ENCODE measurements at regions not wholly inside any gene's neighbourhood (a gene's known extent, or its start where the extent isn't known, plus 50 kb on each side); places are given as distances from the start of the nearest gene placed in this dataset.
A peak's percentile ranks its signal among the peaks of the same experiment; 100 is the strongest.

DNA sequence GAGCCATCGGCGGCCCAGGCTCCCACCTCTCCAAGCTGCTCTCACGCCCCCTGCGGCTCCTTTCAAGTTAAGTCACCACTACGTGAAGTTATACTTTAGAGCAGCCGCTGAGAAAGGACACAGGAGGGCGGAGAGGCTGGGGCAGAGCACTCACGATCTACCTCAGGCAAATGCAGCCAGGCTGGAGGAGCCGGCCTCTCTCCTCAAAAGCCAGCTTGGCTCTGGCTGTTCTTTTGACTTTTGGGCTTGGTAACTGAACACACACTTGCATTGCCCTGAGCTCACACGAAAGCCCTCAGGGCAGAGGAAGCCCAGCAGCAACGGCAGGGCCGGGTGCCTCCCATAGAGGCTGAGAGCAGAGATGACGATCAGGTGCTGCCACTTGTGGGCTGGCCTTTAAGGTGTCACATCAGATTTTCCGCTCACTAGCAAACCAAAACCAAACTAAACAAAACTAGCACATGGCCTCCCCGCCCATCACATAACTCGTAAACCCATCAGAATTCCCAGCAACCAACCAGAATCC is 75.2 kb downstream of the PITPNM2 start:
- no peaks in the 10 kb centered on the region for H3K27me3 Mint-ChIP-seq
- peak overlapping the region; percentile 70 for H3K4me3 Mint-ChIP-seq
- no peaks in the 10 kb centered on the region for H3K36me3 Mint-ChIP-seq (ENCODE audit: low read depth)
- ChIA-PET POLR2A (interaction anchor here (0.7 to 4.7 kb wide), 25 partner anchors 8 to 344 kb away, joined by 3 to 49 read pairs (median 4); partner anchors contain the start of genes ABCB9, ARL6IP4, MPHOSPH9 and MTRFR), CTCF (interaction anchor here (0.6 to 2.5 kb wide), 20 partner anchors 10 to 281 kb away, joined by 3 to 17 read pairs (median 4); partner anchors contain the start of genes MPHOSPH9, OGFOD2 and PITPNM2)
- peaks cover 34% of the 10 kb centered on the region for H3K4me1 Mint-ChIP-seq
- H3K27ac Mint-ChIP-seq: peak overlapping the region; percentile 96
- no peaks in the 10 kb centered on the region for H3K9me3 Mint-ChIP-seq
- DNase-seq: peak; percentile 86

DNA sequence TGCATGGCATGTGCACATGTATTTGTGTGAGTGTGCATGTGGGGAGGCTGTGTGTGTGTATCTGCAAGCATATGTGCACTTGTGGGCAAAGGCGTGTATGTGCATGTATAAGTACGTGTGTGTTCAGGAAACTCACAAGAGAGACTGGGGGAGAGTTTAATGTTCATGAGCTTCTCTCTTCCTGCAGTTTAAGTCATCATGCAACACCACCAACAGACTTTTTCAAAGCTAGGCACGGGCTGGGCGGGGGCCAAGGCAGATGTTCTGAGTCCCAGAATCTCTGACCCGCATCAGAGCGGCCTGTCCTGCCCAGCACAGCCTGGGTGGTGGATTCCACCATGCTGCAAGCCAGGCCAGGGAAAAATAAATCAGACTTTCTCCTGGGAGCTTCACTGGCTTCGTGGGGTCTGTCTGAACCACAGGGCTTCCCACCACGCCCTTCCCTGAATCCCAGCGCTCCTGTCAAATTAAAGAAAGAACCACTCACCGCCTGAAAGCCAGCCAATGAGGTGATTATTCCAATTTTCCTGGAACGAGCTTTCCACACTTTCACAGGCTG is 75.7 kb downstream of the PITPNM2 start:
- no peaks in the 10 kb centered on the region for H3K27me3 Mint-ChIP-seq
- H3K36me3 Mint-ChIP-seq (ENCODE audit: low read depth): no peaks in the 10 kb centered on the region
- H3K27ac Mint-ChIP-seq: peak overlapping the region; percentile 96
- H3K9me3 Mint-ChIP-seq: no peaks in the 10 kb centered on the region
- POLR2A ChIA-PET: interaction anchor here (0.7 to 4.7 kb wide), 25 partner anchors 9 to 343 kb away, joined by 3 to 49 read pairs (median 4); partner anchors contain the start of genes ABCB9, ARL6IP4, MPHOSPH9 and MTRFR
- H3K4me3 Mint-ChIP-seq: peak overlapping the region; percentile 70
- peaks cover 37% of the 10 kb centered on the region for H3K4me1 Mint-ChIP-seq
- CTCF ChIA-PET: interaction anchor here (0.6 to 2.5 kb wide), 20 partner anchors 10 to 281 kb away, joined by 3 to 17 read pairs (median 4); partner anchors contain the start of genes MPHOSPH9, OGFOD2 and PITPNM2
- DNase-seq: no peak

- Mint-ChIP-seq H3K4me3 (no peak overlapping the region), H3K4me1 (peaks cover 37% of the 10 kb centered on the region)
- CTCF ChIA-PET: interaction anchor here (0.6 to 2.0 kb wide), 7 partner anchors 15 to 168 kb away, joined by 3 to 12 read pairs (median 4); no protein-coding TSS in a partner anchor
Observed at GRCh38 chr12:123073962-123074801, 76.7 kb downstream of the PITPNM2 start.

GRCh38 chr12:123073292-123073691 is 77.6 kb downstream of the PITPNM2 start:
- H3K36me3 Mint-ChIP-seq (ENCODE audit: low read depth): no peaks in the 10 kb centered on the region
- peaks cover 37% of the 10 kb centered on the region for H3K4me1 Mint-ChIP-seq
- CTCF ChIA-PET: no interaction called here
- no peak overlapping the region for H3K27ac Mint-ChIP-seq
- H3K27me3 Mint-ChIP-seq: no peaks in the 10 kb centered on the region
- no peaks in the 10 kb centered on the region for H3K9me3 Mint-ChIP-seq
- no peak for DNase-seq
- no peak overlapping the region for H3K4me3 Mint-ChIP-seq
- POLR2A ChIA-PET: interaction anchor here (3.8 kb wide), 1 partner anchor 30 kb away, joined by 20 read pairs; no protein-coding TSS in a partner anchor

More at GRCh38 chr12:123073962-123074801, 76.7 kb downstream of the PITPNM2 start:
- Mint-ChIP-seq H3K27me3 (no peaks in the 10 kb centered on the region), H3K9me3 (no peaks in the 10 kb centered on the region), H3K36me3 (ENCODE audit: low read depth) (no peaks in the 10 kb centered on the region), H3K27ac (no peak overlapping the region)
- no peak for DNase-seq
- POLR2A ChIA-PET: interaction anchor here (1.5 to 4.7 kb wide), 8 partner anchors 9 to 164 kb away, joined by 6 to 49 read pairs (median 18); partner anchors contain the start of genes MPHOSPH9, MTRFR, OGFOD2 and PITPNM2

DNA sequence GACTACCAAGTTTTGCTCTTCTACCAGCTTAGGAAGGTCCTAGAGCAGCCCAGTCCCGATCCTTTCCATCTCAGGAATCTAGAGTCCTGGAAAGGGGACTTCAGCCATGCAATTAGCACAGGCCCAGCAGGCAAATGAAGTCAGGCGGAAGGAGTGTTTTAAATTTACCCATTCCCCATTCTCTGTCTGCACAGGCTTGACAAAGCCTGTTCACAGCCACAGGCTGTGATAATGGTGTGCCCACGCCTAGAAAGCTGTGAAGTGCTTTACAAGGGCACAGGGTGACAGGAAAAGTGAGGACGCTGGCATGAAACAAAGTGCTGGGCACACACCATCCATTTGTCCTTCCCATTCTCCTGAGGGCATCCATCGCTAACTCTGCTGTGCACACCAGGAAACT is 79.0 kb downstream of the PITPNM2 start:
- Mint-ChIP-seq H3K36me3 (ENCODE audit: low read depth) (no peaks in the 10 kb centered on the region), H3K27me3 (no peaks in the 10 kb centered on the region), H3K27ac (no peak overlapping the region), H3K4me3 (no peak overlapping the region), H3K9me3 (no peaks in the 10 kb centered on the region), H3K4me1 (peaks cover 29% of the 10 kb centered on the region)
- ChIA-PET CTCF (no interaction called here), POLR2A (no interaction called here)
- DNase-seq: no peak

- CTCF ChIA-PET: no interaction called here
- Mint-ChIP-seq H3K4me1 (peaks cover 25% of the 10 kb centered on the region), H3K27me3 (no peaks in the 10 kb centered on the region), H3K27ac (no peak overlapping the region), H3K4me3 (no peak overlapping the region), H3K36me3 (ENCODE audit: low read depth) (no peaks in the 10 kb centered on the region), H3K9me3 (no peaks in the 10 kb centered on the region)
- DNase-seq: no peak
- POLR2A ChIA-PET: interaction anchor here (1.1 to 1.3 kb wide), 2 partner anchors 35 to 85 kb away, joined by 3 read pairs; no protein-coding TSS in a partner anchor
Observed at GRCh38 chr12:123071099-123071800, 79.6 kb downstream of the PITPNM2 start.

GRCh38 chr12:123070267-123071081 is 80.4 kb downstream of the PITPNM2 start:
- H3K27me3 Mint-ChIP-seq: no peaks in the 10 kb centered on the region
- no peak overlapping the region for H3K27ac Mint-ChIP-seq
- H3K4me3 Mint-ChIP-seq: no peak overlapping the region
- ChIA-PET CTCF (interaction anchor here (1.2 kb wide), 1 partner anchor 169 kb away, joined by 3 read pairs; no protein-coding TSS in a partner anchor), POLR2A (interaction anchor here (0.7 to 1.3 kb wide), 3 partner anchors 33 to 85 kb away, joined by 3 read pairs; no protein-coding TSS in a partner anchor)
- no peaks in the 10 kb centered on the region for H3K9me3 Mint-ChIP-seq
- no peaks in the 10 kb centered on the region for H3K36me3 Mint-ChIP-seq (ENCODE audit: low read depth)
- no peak for DNase-seq
- H3K4me1 Mint-ChIP-seq: peaks cover 25% of the 10 kb centered on the region

DNA sequence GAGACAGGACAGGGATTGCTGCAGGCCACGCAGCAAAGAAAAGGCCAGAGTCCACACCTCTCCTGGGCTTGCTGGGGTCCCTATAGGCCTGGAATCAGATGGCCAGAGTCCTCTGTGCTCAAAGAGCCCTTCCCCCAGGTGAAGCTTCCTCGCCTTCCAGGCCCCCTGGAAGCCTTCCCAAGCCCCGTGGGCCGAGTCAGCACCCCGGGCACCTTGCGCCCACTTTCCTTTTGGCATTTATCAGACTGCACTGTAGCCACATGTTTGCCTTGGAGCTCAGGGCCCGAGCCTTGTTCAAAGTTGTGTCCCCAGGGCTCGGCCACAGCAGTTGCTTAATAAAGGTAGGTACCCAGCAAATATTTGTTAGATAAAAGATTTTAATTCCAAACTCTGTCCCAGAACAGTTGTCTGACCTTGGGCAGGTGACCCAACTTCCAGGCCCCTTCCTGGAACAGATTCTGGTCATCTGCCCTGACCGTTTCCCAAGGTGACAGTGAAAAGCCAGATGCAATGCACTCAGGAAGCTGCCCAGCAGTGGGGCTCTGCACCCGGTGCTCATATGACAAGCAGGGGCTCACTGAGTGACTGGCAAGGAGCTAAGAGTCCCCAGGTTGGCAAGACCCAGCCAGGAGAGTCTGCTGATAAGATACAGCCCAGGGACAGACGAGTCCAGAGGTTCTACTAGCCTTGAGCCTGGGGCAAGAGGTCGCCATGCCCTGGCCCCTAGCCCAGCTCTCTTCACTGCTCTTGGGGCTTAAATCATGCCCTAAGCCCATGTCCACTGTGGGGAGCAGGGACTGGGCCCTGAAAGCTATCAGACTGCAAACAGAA is 81.2 kb downstream of the PITPNM2 start:
- ChIA-PET CTCF (interaction anchor here (1.2 kb wide), 1 partner anchor 170 kb away, joined by 3 read pairs; no protein-coding TSS in a partner anchor), POLR2A (interaction anchor here (1.1 to 1.3 kb wide), 2 partner anchors 37 to 84 kb away, joined by 3 read pairs; no protein-coding TSS in a partner anchor)
- H3K36me3 Mint-ChIP-seq (ENCODE audit: low read depth): no peaks in the 10 kb centered on the region
- DNase-seq: no peak
- H3K27me3 Mint-ChIP-seq: no peaks in the 10 kb centered on the region
- H3K9me3 Mint-ChIP-seq: no peaks in the 10 kb centered on the region
- no peak overlapping the region for H3K27ac Mint-ChIP-seq
- H3K4me1 Mint-ChIP-seq: peaks cover 20% of the 10 kb centered on the region
- no peak overlapping the region for H3K4me3 Mint-ChIP-seq

DNA sequence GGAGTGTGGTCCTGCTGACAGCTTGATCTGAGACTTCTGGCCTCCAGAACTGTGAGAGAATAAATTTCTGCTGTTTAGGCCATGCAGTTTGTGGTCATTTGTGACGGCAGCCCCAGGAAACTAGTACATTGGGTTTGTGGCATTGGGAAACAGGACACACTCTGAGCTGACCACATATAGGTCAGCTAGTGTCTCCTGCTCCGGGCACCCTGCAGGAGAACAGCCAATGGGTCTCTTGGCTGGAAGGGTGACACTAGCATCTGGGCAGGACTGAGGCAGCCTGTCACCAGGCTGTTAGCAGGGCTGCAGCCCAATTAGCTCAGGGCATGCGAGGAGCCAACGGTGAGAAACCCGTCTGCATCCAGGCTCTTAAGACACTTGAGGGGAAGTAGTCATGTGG is 83.2 kb downstream of the PITPNM2 start:
- H3K27ac Mint-ChIP-seq: no peak overlapping the region
- no peaks in the 10 kb centered on the region for H3K27me3 Mint-ChIP-seq
- no peak for DNase-seq
- peaks cover 15% of the 10 kb centered on the region for H3K4me1 Mint-ChIP-seq
- CTCF ChIA-PET: no interaction called here
- no peaks in the 10 kb centered on the region for H3K9me3 Mint-ChIP-seq
- POLR2A ChIA-PET: no interaction called here
- H3K4me3 Mint-ChIP-seq: no peak overlapping the region
- H3K36me3 Mint-ChIP-seq (ENCODE audit: low read depth): no peaks in the 10 kb centered on the region

DNA sequence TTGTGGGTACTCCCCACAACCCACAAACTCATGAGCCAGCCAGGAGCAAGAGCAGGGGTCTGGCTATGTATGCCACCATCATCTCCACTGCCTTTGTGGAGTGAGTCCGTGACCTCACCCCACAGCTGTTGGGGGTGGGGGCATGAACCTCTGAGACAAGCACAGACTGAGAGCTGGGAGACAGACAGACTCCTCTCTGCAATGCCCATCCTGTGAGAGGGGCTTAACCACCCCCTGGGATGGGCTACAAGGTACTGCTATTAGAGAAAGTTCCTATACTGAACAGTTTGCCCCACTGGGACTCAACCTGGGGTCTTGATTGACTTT is 84.5 kb downstream of the PITPNM2 start:
- ChIA-PET CTCF (interaction anchor here (2.4 kb wide), 1 partner anchor 9 kb away, joined by 7 read pairs; no protein-coding TSS in a partner anchor), POLR2A (interaction anchor here (2.3 kb wide), 1 partner anchor 9 kb away, joined by 13 read pairs; no protein-coding TSS in a partner anchor)
- H3K4me3 Mint-ChIP-seq: no peak overlapping the region
- peaks cover 15% of the 10 kb centered on the region for H3K4me1 Mint-ChIP-seq
- DNase-seq: no peak
- no peaks in the 10 kb centered on the region for H3K27me3 Mint-ChIP-seq
- no peaks in the 10 kb centered on the region for H3K9me3 Mint-ChIP-seq
- no peaks in the 10 kb centered on the region for H3K36me3 Mint-ChIP-seq (ENCODE audit: low read depth)
- no peak overlapping the region for H3K27ac Mint-ChIP-seq

Data from activated CD4-positive, alpha-beta memory T cell treated with anti-CD3 and anti-CD28 coated beads, Interleukin-2, amount 10 ng/mL, durations not matched to agents 7 days and 5 days (primary cell).